ENCODE measurements at regions not wholly inside any gene's neighbourhood (a gene's known extent, or its start where the extent isn't known, plus 50 kb on each side); places are given as distances from the start of the nearest gene placed in this dataset.

DNA sequence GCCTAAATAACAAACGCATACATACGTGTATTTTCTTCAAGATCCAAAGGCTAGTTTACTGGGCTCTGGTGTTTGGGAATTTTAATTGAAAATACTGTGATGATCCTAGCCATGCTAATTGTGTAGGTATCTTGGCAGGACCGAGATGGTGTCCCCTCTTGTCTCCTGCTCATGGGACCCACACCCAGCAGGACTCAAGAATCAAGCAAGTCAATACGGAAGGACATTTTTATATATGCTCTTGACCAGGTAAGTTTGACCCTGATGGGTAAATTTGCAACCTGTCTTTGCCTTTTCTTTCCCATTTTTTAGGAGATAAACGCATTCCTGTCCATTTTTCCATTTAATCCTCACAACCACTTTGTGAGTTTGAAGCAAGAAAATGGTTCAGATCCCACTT, 111.8 kb upstream of the MYCN start:
- DNase-seq (no peak), ATAC-seq (ENCODE audit: insufficient read depth, low read depth) (no peak)
- TF ChIP-seq, protein P1, sequence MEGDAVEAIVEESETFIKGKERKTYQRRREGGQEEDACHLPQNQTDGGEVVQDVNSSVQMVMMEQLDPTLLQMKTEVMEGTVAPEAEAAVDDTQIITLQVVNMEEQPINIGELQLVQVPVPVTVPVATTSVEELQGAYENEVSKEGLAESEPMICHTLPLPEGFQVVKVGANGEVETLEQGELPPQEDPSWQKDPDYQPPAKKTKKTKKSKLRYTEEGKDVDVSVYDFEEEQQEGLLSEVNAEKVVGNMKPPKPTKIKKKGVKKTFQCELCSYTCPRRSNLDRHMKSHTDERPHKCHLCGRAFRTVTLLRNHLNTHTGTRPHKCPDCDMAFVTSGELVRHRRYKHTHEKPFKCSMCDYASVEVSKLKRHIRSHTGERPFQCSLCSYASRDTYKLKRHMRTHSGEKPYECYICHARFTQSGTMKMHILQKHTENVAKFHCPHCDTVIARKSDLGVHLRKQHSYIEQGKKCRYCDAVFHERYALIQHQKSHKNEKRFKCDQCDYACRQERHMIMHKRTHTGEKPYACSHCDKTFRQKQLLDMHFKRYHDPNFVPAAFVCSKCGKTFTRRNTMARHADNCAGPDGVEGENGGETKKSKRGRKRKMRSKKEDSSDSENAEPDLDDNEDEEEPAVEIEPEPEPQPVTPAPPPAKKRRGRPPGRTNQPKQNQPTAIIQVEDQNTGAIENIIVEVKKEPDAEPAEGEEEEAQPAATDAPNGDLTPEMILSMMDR (IDR thresholded peaks at IDR 0.05; ENCODE audit: borderline replicate concordance, extremely low read depth, low read length, poor library complexity, severe bottlenecking), result no peak
- no peak for TF ChIP-seq EZH2 (IDR thresholded peaks at IDR 0.05; ENCODE audit: borderline replicate concordance, low read depth, low read length, severe bottlenecking)
- Histone ChIP-seq H3K4me3 (ENCODE audit: low read depth in 1 of 2, low read length in 2 of 2) (no peak overlapping the region), H3K4me1 (ENCODE audit: insufficient read depth, low read length) (no peaks in the 10 kb centered on the region), H3K27ac (ENCODE audit: low read length) (no peak overlapping the region), H3K27me3 (ENCODE audit: insufficient read depth, low read length, poor library complexity) (no peaks in the 10 kb centered on the region), H3K9me3 (ENCODE audit: insufficient read depth, low read length, severe bottlenecking) (no peaks in the 10 kb centered on the region), H3K4me2 (ENCODE audit: insufficient read depth, low read length) (no peak overlapping the region), H4K20me1 (ENCODE audit: insufficient read depth, low read length) (no peaks in the 10 kb centered on the region), H3K9ac (ENCODE audit: low read depth, low read length) (no peak overlapping the region), H3K36me3 (ENCODE audit: insufficient read depth, low read length) (no peaks in the 10 kb centered on the region), H2AFZ (ENCODE audit: low read depth, low read length) (no peak overlapping the region), H3K79me2 (ENCODE audit: insufficient read depth, low read length) (no peaks in the 10 kb centered on the region)

DNA sequence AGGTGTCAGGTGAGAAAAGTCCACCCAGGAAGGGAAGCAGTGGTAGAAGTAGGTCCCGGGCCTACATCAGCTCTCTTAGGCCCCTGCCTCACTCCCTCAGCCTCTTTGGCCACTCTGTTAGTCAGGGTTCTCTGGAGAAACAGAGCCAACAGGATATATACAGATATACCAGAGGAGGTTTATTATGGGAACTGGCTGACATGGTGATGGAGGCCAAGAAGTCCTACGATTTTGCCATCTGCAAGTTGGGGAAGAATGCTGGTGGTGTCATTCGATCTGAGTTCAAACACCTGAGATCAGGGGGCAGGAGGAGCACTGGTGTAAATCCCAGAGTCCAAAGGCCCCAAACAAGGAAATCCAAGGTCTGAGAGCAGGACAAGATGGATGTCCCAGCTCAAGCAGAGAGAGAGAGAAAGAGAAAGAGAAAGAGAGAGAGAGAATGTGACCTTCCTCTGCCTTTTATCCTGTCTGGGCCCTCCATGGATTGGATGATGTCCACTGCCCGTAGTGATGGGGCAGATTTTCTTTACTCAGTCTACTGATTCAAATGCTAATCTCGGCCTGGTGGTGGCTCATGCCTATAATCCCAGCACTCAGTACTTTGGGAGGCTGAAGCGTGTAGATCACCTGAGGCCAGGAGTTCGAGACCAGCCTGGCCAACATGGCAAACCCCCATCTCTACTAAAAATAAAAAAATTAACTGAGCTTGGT, 111.1 kb upstream of the MYCN start:
- no peak overlapping the region for H3K27ac ChIP-seq (ENCODE audit: low read length)

GRCh38 chr2:15829985-15830384, 110.4 kb upstream of the MYCN start:
- no peak overlapping the region for H3K4me2 ChIP-seq (ENCODE audit: insufficient read depth, low read length)
- H3K27ac ChIP-seq (ENCODE audit: low read length), result no peak overlapping the region
- H3K9ac ChIP-seq (ENCODE audit: low read depth, low read length), result no peak overlapping the region
- no peaks in the 10 kb centered on the region for H3K4me1 ChIP-seq (ENCODE audit: insufficient read depth, low read length)
- H3K79me2 ChIP-seq (ENCODE audit: insufficient read depth, low read length), result no peaks in the 10 kb centered on the region
- ATAC-seq (ENCODE audit: insufficient read depth, low read depth) (no peak), DNase-seq (no peak)
- no peaks in the 10 kb centered on the region for H4K20me1 ChIP-seq (ENCODE audit: insufficient read depth, low read length)
- H3K36me3 ChIP-seq (ENCODE audit: insufficient read depth, low read length), result no peaks in the 10 kb centered on the region
- H3K4me3 ChIP-seq (ENCODE audit: low read depth in 1 of 2, low read length in 2 of 2), result no peak overlapping the region
- TF ChIP-seq, protein P1 (IDR thresholded peaks at IDR 0.05; ENCODE audit: borderline replicate concordance, extremely low read depth, low read length, poor library complexity, severe bottlenecking), result no peak
- TF ChIP-seq EZH2 (IDR thresholded peaks at IDR 0.05; ENCODE audit: borderline replicate concordance, low read depth, low read length, severe bottlenecking), result no peak
- no peak overlapping the region for H2AFZ ChIP-seq (ENCODE audit: low read depth, low read length)
- no peaks in the 10 kb centered on the region for H3K9me3 ChIP-seq (ENCODE audit: insufficient read depth, low read length, severe bottlenecking)
- no peaks in the 10 kb centered on the region for H3K27me3 ChIP-seq (ENCODE audit: insufficient read depth, low read length, poor library complexity)

More for the DNA sequence above, 111.1 kb upstream of the MYCN start:
- H3K27me3 ChIP-seq (ENCODE audit: insufficient read depth, low read length, poor library complexity), result no peaks in the 10 kb centered on the region
- no peaks in the 10 kb centered on the region for H3K4me1 ChIP-seq (ENCODE audit: insufficient read depth, low read length)
- H4K20me1 ChIP-seq (ENCODE audit: insufficient read depth, low read length), result no peaks in the 10 kb centered on the region
- H3K79me2 ChIP-seq (ENCODE audit: insufficient read depth, low read length), result no peaks in the 10 kb centered on the region
- no peak overlapping the region for H3K4me2 ChIP-seq (ENCODE audit: insufficient read depth, low read length)
- ATAC-seq (ENCODE audit: insufficient read depth, low read depth), result no peak
- TF ChIP-seq, protein P1 (IDR thresholded peaks at IDR 0.05; ENCODE audit: borderline replicate concordance, extremely low read depth, low read length, poor library complexity, severe bottlenecking), result no peak
- no peak for TF ChIP-seq EZH2 (IDR thresholded peaks at IDR 0.05; ENCODE audit: borderline replicate concordance, low read depth, low read length, severe bottlenecking)
- H3K9me3 ChIP-seq (ENCODE audit: insufficient read depth, low read length, severe bottlenecking), result no peaks in the 10 kb centered on the region
- no peak for DNase-seq
- no peaks in the 10 kb centered on the region for H3K36me3 ChIP-seq (ENCODE audit: insufficient read depth, low read length)
- no peak overlapping the region for H3K9ac ChIP-seq (ENCODE audit: low read depth, low read length)
- H2AFZ ChIP-seq (ENCODE audit: low read depth, low read length), result no peak overlapping the region
- no peak overlapping the region for H3K4me3 ChIP-seq (ENCODE audit: low read depth in 1 of 2, low read length in 2 of 2)

All from DND-41 (cell line).